PC-9 (cell line): ENCODE measurements at regions not wholly inside any gene's neighbourhood (a gene's known extent, or its start where the extent isn't known, plus 50 kb on each side); places are given as distances from the start of the nearest gene placed in this dataset.

ENCODE experiments used
- CTCF ChIP-seq: fragments of 200-600 bp; sonication (generic); conservative IDR thresholded peaks from 2 replicates; pipeline ENCODE4 v1.6.1; 2017; ENCODE audit warnings: mixed run types, antibody characterized with exemption, mild to moderate bottlenecking, moderate library complexity
- EZH2 ChIP-seq: fragments of 200-600 bp; sonication (generic); IDR thresholded peaks from 2 replicates; pipeline ENCODE4 v1.8.0; 2017; ENCODE audit warnings: antibody characterized with exemption, low read depth

- TF ChIP-seq CTCF: no peak
- no peak for TF ChIP-seq EZH2
These were observed 473.7 kb downstream of the GBA3 start for GRCh38 chr4:23166407-23166806.
